GM18868 (cell line): ENCODE measurements at regions not wholly inside any gene's neighbourhood (a gene's known extent, or its start where the extent isn't known, plus 50 kb on each side); places are given as distances from the start of the nearest gene placed in this dataset.
A peak's percentile ranks its signal among the peaks of the same experiment; 100 is the strongest.
"Not testable (repeated sequence)": the region's sequence is repeated elsewhere in the genome, so short reads cannot be mapped to it uniquely, and the experiment has no call there.

ENCODE experiments used
- ATAC-seq: cut with Tn5 transposase; IDR thresholded peaks from one replicate; pipeline ENCODE4 v1.9.1; 2021; ENCODE audit warnings: mild to moderate bottlenecking, moderate library complexity; ENCODE audit not compliant: unreplicated experiment

DNA sequence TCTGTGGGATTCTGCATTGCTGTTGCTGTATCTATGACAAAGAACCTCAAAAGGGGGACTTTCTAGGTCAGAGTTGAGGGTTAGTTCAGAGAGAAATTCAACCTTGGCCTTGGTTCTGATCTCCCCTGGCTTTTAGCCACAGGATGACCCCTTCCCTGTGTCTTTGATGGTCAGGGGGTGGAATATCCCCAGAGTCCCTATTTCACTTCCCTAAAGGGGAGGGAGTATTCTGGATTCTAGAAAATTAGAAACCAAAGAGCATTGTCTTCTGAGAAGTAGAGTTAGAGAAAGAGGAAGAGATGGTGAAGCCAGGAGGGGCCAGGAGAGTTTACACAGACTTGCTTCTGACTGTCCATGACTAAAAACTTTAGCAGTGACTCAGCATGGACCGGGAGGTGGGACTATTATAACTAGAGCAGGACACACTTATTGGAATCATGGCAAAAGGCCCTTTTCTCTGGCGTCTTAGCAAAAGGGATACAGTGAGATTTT, 56.2 kb upstream of the LPAR1 start:
- ATAC-seq = peak; percentile 80

DNA sequence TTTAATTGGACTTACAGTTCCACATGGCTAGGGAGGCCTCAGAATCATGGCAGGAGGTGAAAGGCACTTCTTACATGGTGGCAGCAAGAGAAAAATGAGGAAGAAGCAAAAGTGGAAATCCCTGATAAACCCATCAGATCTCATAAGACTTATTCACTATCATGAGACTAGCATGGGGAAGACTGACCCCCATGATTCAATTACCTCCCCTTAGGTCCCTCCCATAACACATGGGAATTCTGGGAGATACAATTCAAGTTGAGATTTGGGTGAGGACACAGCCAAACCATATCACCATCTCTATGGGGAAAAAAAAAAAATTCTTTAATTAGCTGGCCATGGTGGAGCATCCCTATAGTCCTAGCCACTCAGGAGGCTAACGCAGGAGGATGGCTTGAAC, 53.9 kb upstream of the LPAR1 start:
- ATAC-seq = not testable (repeated sequence)
